ENCODE measurements at regions not wholly inside any gene's neighbourhood (a gene's known extent, or its start where the extent isn't known, plus 50 kb on each side); places are given as distances from the start of the nearest gene placed in this dataset.

DNA sequence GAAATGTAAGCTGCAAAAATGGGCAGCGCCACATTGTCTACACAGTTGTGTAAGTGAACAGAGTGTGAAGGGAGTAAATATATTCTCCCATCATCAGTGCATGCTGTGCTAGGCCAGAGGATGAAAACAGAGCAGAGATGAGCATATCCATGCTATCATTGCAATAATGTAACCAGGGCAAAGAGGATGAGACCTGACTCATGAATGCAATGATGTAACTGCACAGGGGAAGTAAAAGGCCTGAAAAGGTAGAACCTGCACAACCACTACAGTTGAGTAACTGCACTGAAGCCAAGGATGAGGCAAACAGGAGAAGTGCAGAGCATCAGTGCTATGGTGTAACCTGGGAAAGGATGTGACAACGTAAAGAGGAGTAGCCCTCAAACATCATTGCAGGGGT, 220.4 kb upstream of the FAM47C start:
- TF ChIP-seq CTCF (IDR thresholded peaks at IDR 0.05; ENCODE audit: low read depth, low read length, missing control alignments): no peak
- DNase-seq (ENCODE audit: low read depth): no peak
- no peak overlapping the region for H3K4me3 ChIP-seq (ENCODE audit: low read depth, low read length)

GRCh38 chrX:36803151-36803550, 205.0 kb upstream of the FAM47C start:
- no peak for TF ChIP-seq CTCF (IDR thresholded peaks at IDR 0.05; ENCODE audit: low read depth, low read length, missing control alignments)
- no peak overlapping the region for H3K4me3 ChIP-seq (ENCODE audit: low read depth, low read length)
- DNase-seq (ENCODE audit: low read depth): no peak

- no peak for TF ChIP-seq CTCF (IDR thresholded peaks at IDR 0.05; ENCODE audit: low read depth, low read length, missing control alignments)
- DNase-seq (ENCODE audit: low read depth): no peak
- H3K4me3 ChIP-seq (ENCODE audit: low read depth, low read length): no peak overlapping the region
Measured at GRCh38 chrX:36804066-36804465, 204.1 kb upstream of the FAM47C start.

DNA sequence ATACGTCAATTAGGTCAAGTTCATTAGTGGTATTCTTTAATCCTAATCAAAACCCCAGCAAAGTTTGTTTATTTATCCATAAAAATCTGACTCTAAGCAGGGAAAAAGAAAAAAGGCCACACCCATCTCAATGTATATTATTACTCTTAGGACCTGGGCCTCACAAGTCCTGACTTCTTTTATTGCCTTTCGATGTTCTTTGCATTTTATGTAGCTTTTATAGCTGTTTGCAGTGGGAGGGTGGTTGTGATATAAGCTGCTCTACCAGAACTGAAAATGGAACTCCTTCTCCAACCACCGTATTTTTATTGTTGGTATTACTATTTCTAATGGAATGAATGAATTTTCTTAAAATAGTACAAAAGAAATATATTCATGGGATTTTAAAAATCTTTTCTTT, 163.3 kb upstream of the FAM47C start:
- no peak for TF ChIP-seq CTCF (IDR thresholded peaks at IDR 0.05; ENCODE audit: low read depth, low read length, missing control alignments)

DNA sequence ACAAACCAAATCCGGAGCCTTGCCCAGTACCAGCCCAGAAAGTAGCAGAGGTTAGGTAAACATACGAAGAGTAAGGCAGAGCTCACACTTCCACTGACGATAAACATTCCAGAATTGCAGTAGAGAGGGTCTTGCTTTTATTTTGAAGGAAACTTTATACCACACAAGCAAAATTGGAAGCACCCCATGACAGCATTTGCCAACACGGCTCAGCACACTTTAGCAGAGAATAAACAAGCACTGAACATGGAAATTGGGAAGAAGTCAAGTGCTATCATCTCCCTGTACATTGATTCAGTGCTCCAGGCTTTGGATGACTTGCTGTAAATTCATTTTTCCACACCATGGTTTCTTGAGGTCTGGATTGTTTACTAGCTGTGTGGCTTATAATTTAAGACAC, 160.7 kb upstream of the FAM47C start:
- no peak for TF ChIP-seq CTCF (IDR thresholded peaks at IDR 0.05; ENCODE audit: low read depth, low read length, missing control alignments)
- DNase-seq (ENCODE audit: low read depth): no peak
- no peak overlapping the region for H3K4me3 ChIP-seq (ENCODE audit: low read depth, low read length)

More for the DNA sequence above, 163.3 kb upstream of the FAM47C start:
- H3K4me3 ChIP-seq (ENCODE audit: low read depth, low read length): no peak overlapping the region
- DNase-seq (ENCODE audit: low read depth): no peak

- no peak for TF ChIP-seq CTCF (IDR thresholded peaks at IDR 0.05; ENCODE audit: low read depth, low read length, missing control alignments)
- no peak for DNase-seq (ENCODE audit: low read depth)
- H3K4me3 ChIP-seq (ENCODE audit: low read depth, low read length): no peak overlapping the region
Measured at GRCh38 chrX:36849407-36849806, 158.8 kb upstream of the FAM47C start.

DNA sequence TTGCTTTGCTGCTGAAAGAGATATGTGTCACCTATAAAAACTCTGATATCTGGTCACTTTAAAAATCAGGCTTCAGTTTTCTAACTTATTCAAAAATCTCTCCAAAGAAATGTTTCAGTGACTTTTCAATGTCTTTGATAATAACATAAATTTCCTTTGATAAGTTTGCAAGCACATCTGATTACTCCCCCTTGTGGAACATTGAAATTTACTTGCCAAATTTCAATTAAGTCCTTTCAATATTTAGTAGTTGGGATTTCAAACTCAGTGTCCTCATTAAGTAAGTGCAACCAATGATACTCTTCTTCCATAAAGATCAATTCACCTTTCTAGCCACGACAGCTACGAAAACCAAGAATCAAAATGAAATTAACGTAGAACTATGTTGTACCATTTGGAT, 151.3 kb upstream of the FAM47C start:
- H3K4me3 ChIP-seq (ENCODE audit: low read depth, low read length): no peak overlapping the region
- no peak for DNase-seq (ENCODE audit: low read depth)
- no peak for TF ChIP-seq CTCF (IDR thresholded peaks at IDR 0.05; ENCODE audit: low read depth, low read length, missing control alignments)
